ENCODE measurements at regions not wholly inside any gene's neighbourhood (a gene's known extent, or its start where the extent isn't known, plus 50 kb on each side); places are given as distances from the start of the nearest gene placed in this dataset.

DNA sequence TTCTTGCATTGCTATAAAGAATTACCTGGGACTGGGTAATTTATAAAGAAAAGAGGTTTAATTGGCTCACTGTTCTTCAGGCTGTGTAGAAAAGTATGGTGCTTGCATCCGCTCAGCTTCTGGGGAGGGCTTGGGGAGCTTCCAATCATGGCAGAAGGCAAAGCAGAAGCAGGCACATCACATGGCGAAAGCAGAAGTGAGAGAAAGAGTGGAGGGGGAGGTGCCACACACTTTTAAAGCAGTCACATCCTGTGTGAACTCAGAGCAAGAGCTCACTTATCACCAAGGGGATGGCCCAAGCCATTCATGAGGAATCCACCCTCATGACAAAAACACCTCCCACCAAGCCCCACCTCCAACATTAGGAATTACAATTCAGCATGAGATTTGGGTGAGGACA lies 303.5 kb downstream of the OTUD1 start:
- no peak for TF ChIP-seq POLR2AphosphoS5 (IDR thresholded peaks at IDR 0.05; ENCODE audit: insufficient read depth, low read depth, low read length)
- TF ChIP-seq, protein P1, sequence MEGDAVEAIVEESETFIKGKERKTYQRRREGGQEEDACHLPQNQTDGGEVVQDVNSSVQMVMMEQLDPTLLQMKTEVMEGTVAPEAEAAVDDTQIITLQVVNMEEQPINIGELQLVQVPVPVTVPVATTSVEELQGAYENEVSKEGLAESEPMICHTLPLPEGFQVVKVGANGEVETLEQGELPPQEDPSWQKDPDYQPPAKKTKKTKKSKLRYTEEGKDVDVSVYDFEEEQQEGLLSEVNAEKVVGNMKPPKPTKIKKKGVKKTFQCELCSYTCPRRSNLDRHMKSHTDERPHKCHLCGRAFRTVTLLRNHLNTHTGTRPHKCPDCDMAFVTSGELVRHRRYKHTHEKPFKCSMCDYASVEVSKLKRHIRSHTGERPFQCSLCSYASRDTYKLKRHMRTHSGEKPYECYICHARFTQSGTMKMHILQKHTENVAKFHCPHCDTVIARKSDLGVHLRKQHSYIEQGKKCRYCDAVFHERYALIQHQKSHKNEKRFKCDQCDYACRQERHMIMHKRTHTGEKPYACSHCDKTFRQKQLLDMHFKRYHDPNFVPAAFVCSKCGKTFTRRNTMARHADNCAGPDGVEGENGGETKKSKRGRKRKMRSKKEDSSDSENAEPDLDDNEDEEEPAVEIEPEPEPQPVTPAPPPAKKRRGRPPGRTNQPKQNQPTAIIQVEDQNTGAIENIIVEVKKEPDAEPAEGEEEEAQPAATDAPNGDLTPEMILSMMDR (IDR thresholded peaks at IDR 0.05; ENCODE audit: extremely low read depth in 1 of 2, insufficient read depth in 1 of 2, low read depth in 1 of 2, low read length in 2 of 2), result no peak
- no peak for TF ChIP-seq EZH2 (IDR thresholded peaks at IDR 0.05; ENCODE audit: borderline replicate concordance, low read depth, low read length, severe bottlenecking)
- TF ChIP-seq POLR2A (IDR thresholded peaks at IDR 0.05; ENCODE audit: low read depth, low read length), result no peak
- TF ChIP-seq MYC (IDR thresholded peaks at IDR 0.05; ENCODE audit: low read depth, low read length), result no peak
- TF ChIP-seq, protein P2, sequence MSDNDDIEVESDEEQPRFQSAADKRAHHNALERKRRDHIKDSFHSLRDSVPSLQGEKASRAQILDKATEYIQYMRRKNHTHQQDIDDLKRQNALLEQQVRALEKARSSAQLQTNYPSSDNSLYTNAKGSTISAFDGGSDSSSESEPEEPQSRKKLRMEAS (IDR thresholded peaks at IDR 0.05; ENCODE audit: insufficient read depth, insufficient read length), result no peak
- TF ChIP-seq FOS (IDR thresholded peaks at IDR 0.05; ENCODE audit: borderline replicate concordance, insufficient read depth, low read length), result no peak
- TF ChIP-seq GATA2 (IDR thresholded peaks at IDR 0.05; ENCODE audit: insufficient read depth, insufficient read length, low read depth, low read length), result no peak
- TF ChIP-seq JUN (IDR thresholded peaks at IDR 0.05; ENCODE audit: borderline replicate concordance, insufficient read depth, insufficient read length, low read depth), result no peak
